ENCODE measurements at regions not wholly inside any gene's neighbourhood (a gene's known extent, or its start where the extent isn't known, plus 50 kb on each side); places are given as distances from the start of the nearest gene placed in this dataset.

GRCh38 chr2:150376553-150377335 is 110.7 kb downstream of the RND3 start:
- DNase-seq (ENCODE audit: low spot score), result no peak
- CTCF ChIA-PET, result interaction anchor here (0.6 to 1.1 kb wide), 2 partner anchors 17 to 131 kb away, joined by 3 to 4 read pairs; no protein-coding TSS in a partner anchor
- TF ChIP-seq, protein P1, sequence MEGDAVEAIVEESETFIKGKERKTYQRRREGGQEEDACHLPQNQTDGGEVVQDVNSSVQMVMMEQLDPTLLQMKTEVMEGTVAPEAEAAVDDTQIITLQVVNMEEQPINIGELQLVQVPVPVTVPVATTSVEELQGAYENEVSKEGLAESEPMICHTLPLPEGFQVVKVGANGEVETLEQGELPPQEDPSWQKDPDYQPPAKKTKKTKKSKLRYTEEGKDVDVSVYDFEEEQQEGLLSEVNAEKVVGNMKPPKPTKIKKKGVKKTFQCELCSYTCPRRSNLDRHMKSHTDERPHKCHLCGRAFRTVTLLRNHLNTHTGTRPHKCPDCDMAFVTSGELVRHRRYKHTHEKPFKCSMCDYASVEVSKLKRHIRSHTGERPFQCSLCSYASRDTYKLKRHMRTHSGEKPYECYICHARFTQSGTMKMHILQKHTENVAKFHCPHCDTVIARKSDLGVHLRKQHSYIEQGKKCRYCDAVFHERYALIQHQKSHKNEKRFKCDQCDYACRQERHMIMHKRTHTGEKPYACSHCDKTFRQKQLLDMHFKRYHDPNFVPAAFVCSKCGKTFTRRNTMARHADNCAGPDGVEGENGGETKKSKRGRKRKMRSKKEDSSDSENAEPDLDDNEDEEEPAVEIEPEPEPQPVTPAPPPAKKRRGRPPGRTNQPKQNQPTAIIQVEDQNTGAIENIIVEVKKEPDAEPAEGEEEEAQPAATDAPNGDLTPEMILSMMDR (conservative IDR thresholded peaks at IDR 0.05; ENCODE audit: low read depth), result no peak
- no peak overlapping the region for H3K27ac ChIP-seq
- POLR2A ChIA-PET (ENCODE audit: low non-redundant PET), result no interaction called here

DNA sequence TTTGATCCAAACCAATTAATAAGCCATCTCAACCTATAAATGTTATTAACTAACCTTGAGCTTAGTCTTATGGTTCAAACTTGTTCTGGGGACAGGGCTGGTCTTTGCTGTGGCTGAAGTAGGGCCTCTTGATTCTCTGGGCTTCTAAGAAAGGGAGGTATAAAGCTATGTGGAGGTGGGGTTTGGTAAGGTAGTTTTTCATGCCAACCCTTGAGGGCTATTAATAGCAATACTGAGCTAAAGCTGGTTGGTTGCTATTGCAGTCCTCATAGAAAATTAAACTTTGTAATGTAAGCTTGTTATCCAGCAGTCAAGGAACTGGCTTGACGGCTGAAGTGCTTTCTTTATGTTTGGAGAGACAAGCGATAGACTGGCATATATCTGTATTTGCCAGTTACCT is 112.1 kb downstream of the RND3 start:
- no peak for DNase-seq (ENCODE audit: low spot score)
- ChIA-PET POLR2A (ENCODE audit: low non-redundant PET) (no interaction called here), CTCF (no interaction called here)
- TF ChIP-seq, protein P1 (conservative IDR thresholded peaks at IDR 0.05; ENCODE audit: low read depth), result no peak
- no peak overlapping the region for H3K27ac ChIP-seq

GRCh38 chr2:150374492-150374891 is 113.0 kb downstream of the RND3 start:
- CTCF ChIA-PET, result no interaction called here
- H3K27ac ChIP-seq, result no peak overlapping the region
- TF ChIP-seq, protein P1 (conservative IDR thresholded peaks at IDR 0.05; ENCODE audit: low read depth), result no peak
- POLR2A ChIA-PET (ENCODE audit: low non-redundant PET), result no interaction called here
- no peak for DNase-seq (ENCODE audit: low spot score)

GRCh38 chr2:150373374-150373773 is 114.1 kb downstream of the RND3 start:
- POLR2A ChIA-PET (ENCODE audit: low non-redundant PET), result no interaction called here
- CTCF ChIA-PET, result no interaction called here
- H3K27ac ChIP-seq, result no peak overlapping the region
- TF ChIP-seq, protein P1 (conservative IDR thresholded peaks at IDR 0.05; ENCODE audit: low read depth), result no peak
- DNase-seq (ENCODE audit: low spot score), result no peak

GRCh38 chr2:150371044-150371818 is 116.2 kb downstream of the RND3 start:
- H3K27ac ChIP-seq, result no peak overlapping the region
- CTCF ChIA-PET, result no interaction called here
- POLR2A ChIA-PET (ENCODE audit: low non-redundant PET), result no interaction called here
- no peak for DNase-seq (ENCODE audit: low spot score)
- TF ChIP-seq, protein P1 (conservative IDR thresholded peaks at IDR 0.05; ENCODE audit: low read depth), result no peak

DNA sequence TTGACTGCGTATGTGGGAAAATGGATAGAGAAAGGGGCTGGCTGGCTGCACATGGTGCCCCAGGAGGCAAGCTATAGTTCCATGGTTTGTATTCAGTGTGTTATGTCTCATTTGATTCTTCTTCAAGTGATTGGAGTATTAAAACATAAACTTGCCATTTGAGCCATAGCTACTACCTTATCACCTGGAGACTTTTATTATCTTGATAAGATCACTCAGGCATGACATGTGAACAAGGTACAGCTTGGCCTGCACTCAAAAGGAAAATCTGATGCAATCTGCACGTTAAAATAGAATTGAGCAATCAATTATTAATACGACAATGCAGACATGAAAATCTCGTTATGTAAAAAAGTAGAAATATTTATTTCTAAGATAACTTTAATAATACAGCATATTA is 116.9 kb downstream of the RND3 start:
- ChIA-PET CTCF (no interaction called here), POLR2A (ENCODE audit: low non-redundant PET) (no interaction called here)
- TF ChIP-seq, protein P1 (conservative IDR thresholded peaks at IDR 0.05; ENCODE audit: low read depth), result no peak
- no peak for DNase-seq (ENCODE audit: low spot score)
- no peak overlapping the region for H3K27ac ChIP-seq

All from RWPE1 (cell line).